ENCODE measurements at regions not wholly inside any gene's neighbourhood (a gene's known extent, or its start where the extent isn't known, plus 50 kb on each side); places are given as distances from the start of the nearest gene placed in this dataset.
"Not testable (repeated sequence)": the region's sequence is repeated elsewhere in the genome, so short reads cannot be mapped to it uniquely, and the experiment has no call there.

- no peaks in the 10 kb centered on the region for H3K4me1 Mint-ChIP-seq (ENCODE audit: low read depth)
- no peaks in the 10 kb centered on the region; the same call in 1 of the 2 replicates for H3K27me3 Mint-ChIP-seq (ENCODE audit: insufficient read depth)
- H3K27ac Mint-ChIP-seq = no peak overlapping the region
- H3K9me3 Mint-ChIP-seq = peaks cover 58% of the 10 kb centered on the region
- no peaks in the 10 kb centered on the region for H3K36me3 Mint-ChIP-seq (ENCODE audit: low read depth)
- no peak for DNase-seq
- H3K4me3 Mint-ChIP-seq = no peak overlapping the region
- TF ChIP-seq CTCF (IDR thresholded peaks at IDR 0.05) = no peak
Measured at GRCh38 chr12:131245564-131246355, 292.1 kb downstream of the ADGRD1 start.

- H3K27me3 Mint-ChIP-seq (ENCODE audit: insufficient read depth); H3K27ac Mint-ChIP-seq; H3K4me1 Mint-ChIP-seq (ENCODE audit: low read depth); H3K36me3 Mint-ChIP-seq (ENCODE audit: low read depth); DNase-seq; H3K4me3 Mint-ChIP-seq: not testable (repeated sequence)
- peaks cover 49% of the 10 kb centered on the region for H3K9me3 Mint-ChIP-seq
Measured at GRCh38 chr12:131247026-131247725, 293.5 kb downstream of the ADGRD1 start.

GRCh38 chr12:131247875-131248274 lies 294.2 kb downstream of the ADGRD1 start:
- DNase-seq = not testable (repeated sequence)
- H3K9me3 Mint-ChIP-seq = peaks cover 50% of the 10 kb centered on the region

GRCh38 chr12:131249246-131250027 lies 295.7 kb downstream of the ADGRD1 start:
- Mint-ChIP-seq H3K27me3 (ENCODE audit: insufficient read depth) (peaks cover 1% of the 10 kb centered on the region), H3K27ac (no peak overlapping the region), H3K36me3 (ENCODE audit: low read depth) (no peaks in the 10 kb centered on the region), H3K4me1 (ENCODE audit: low read depth) (no peaks in the 10 kb centered on the region), H3K4me3 (no peak overlapping the region), H3K9me3 (peaks cover 59% of the 10 kb centered on the region)
- TF ChIP-seq CTCF (IDR thresholded peaks at IDR 0.05) = no peak
- DNase-seq = no peak

More at GRCh38 chr12:131247875-131248274, 294.2 kb downstream of the ADGRD1 start:
- not testable (repeated sequence) for H3K4me3 Mint-ChIP-seq; H3K36me3 Mint-ChIP-seq (ENCODE audit: low read depth); H3K27ac Mint-ChIP-seq; H3K4me1 Mint-ChIP-seq (ENCODE audit: low read depth); H3K27me3 Mint-ChIP-seq (ENCODE audit: insufficient read depth)

- Mint-ChIP-seq H3K9me3 (peaks cover 63% of the 10 kb centered on the region), H3K4me3 (no peak overlapping the region), H3K27ac (no peak overlapping the region), H3K27me3 (ENCODE audit: insufficient read depth) (peaks cover 2% of the 10 kb centered on the region), H3K36me3 (ENCODE audit: low read depth) (no peaks in the 10 kb centered on the region), H3K4me1 (ENCODE audit: low read depth) (no peaks in the 10 kb centered on the region)
- DNase-seq = no peak
- TF ChIP-seq CTCF (IDR thresholded peaks at IDR 0.05) = no peak
Measured at GRCh38 chr12:131250028-131250950, 296.6 kb downstream of the ADGRD1 start.

GRCh38 chr12:131250951-131251315 lies 297.2 kb downstream of the ADGRD1 start:
- no peak overlapping the region for H3K4me3 Mint-ChIP-seq
- no peaks in the 10 kb centered on the region for H3K36me3 Mint-ChIP-seq (ENCODE audit: low read depth)
- no peak for DNase-seq
- no peaks in the 10 kb centered on the region for H3K4me1 Mint-ChIP-seq (ENCODE audit: low read depth)
- H3K27ac Mint-ChIP-seq = no peak overlapping the region
- H3K27me3 Mint-ChIP-seq (ENCODE audit: insufficient read depth) = peaks cover 2% of the 10 kb centered on the region
- peaks cover 58% of the 10 kb centered on the region for H3K9me3 Mint-ChIP-seq
- TF ChIP-seq CTCF (IDR thresholded peaks at IDR 0.05) = no peak
